Motor neuron (in vitro differentiated cells): ENCODE measurements at regions not wholly inside any gene's neighbourhood (a gene's known extent, or its start where the extent isn't known, plus 50 kb on each side); places are given as distances from the start of the nearest gene placed in this dataset.

Source experiments
- ATAC-seq, 8 experiments: fragments of 200-7000 bp; cut with Tn5 transposase; replicated peaks in 6 of 8; 2 replicates each; pipeline ENCODE4 v1.8.0; 2021; ENCODE audit warnings: mild to moderate bottlenecking in 8 of 8, moderate library complexity in 8 of 8
- H3K27ac ChIP-seq, 2 donors: fragments of 250-450 bp; sonication (Bioruptor Pico); 2 replicates each; pipeline ENCODE4 v1.9.0; 2021; ENCODE audit warnings: antibody characterized with exemption in 2 of 2, mild to moderate bottlenecking in 2 of 2, moderate library complexity in 1 of 2
- H3K4me1 ChIP-seq, 2 donors: fragments of 250-450 bp; sonication (Bioruptor Pico); replicated peaks in 1 of 2; 2 replicates each; pipeline ENCODE4 v1.6.1; 2021; ENCODE audit warnings: antibody characterized with exemption in 2 of 2, mild to moderate bottlenecking in 2 of 2, moderate library complexity in 1 of 2
- H3K4me3 ChIP-seq, 5 donors: fragments of 250-450 bp; sonication (Bioruptor Pico); 2 replicates each; pipeline ENCODE4 v1.9.0; 2021; ENCODE audit warnings: antibody characterized with exemption in 5 of 5, mild to moderate bottlenecking in 5 of 5, moderate library complexity in 4 of 5
- WGBS, 10 experiments: fragments of 450-650 bp; shearing (Covaris generic); methylation state at CpG; one replicate each; pipeline ENCODE4 v1.0.0; 2022; 5-methylcytosine and 5-hydroxymethylcytosine counted together
- in situ Hi-C, 9 experiments: fragments of 400-800 bp; cut with MboI; loops; one replicate each; pipeline ENCODE4 v1.15.0; 2021; ENCODE audit warnings: low sequenced_read_pairs in 9 of 9, low pct_unique_long_range_greater_than_20kb in 2 of 9; ENCODE audit not compliant: unreplicated experiment in 9 of 9

- no peak for ATAC-seq
- Histone ChIP-seq H3K27ac (no peak overlapping the region), H3K4me3 (no peak overlapping the region), H3K4me1 (no peaks in the 10 kb centered on the region)
- in situ Hi-C loops, result no loop called here
- 53 to 96% (median 67%) methylated on average over 1 to 17 of the region's 25 CpGs; no CpG with 5 or more reads in 2 of the 10 experiments for WGBS, 10 experiments
Observed at GRCh38 chr18:22001912-22002487, 167.4 kb upstream of the GATA6 start.

- no peak overlapping the region for H3K4me3 ChIP-seq
- in situ Hi-C loops, result no loop called here
- ATAC-seq, result no peak
- no peak overlapping the region for H3K27ac ChIP-seq
- H3K4me1 ChIP-seq, result no peaks in the 10 kb centered on the region
- WGBS, 10 experiments, result 16 to 100% (median 83%) methylated on average over 1 to 4 of the region's 4 CpGs; no CpG with 5 or more reads in 3 of the 10 experiments
Observed at GRCh38 chr18:22005191-22005841, 164.1 kb upstream of the GATA6 start.

GRCh38 chr18:22006458-22006857 is 162.9 kb upstream of the GATA6 start:
- WGBS, 10 experiments, result 37 to 95% (median 64%) methylated on average over 1 to 2 of the region's 2 CpGs; no CpG with 5 or more reads in 1 of the 10 experiments
- H3K4me3 ChIP-seq, result no peak overlapping the region
- no peaks in the 10 kb centered on the region for H3K4me1 ChIP-seq
- no peak overlapping the region for H3K27ac ChIP-seq
- no peak for ATAC-seq
- in situ Hi-C loops, result no loop called here

GRCh38 chr18:22009242-22009641 is 160.1 kb upstream of the GATA6 start:
- Histone ChIP-seq H3K4me3 (no peak overlapping the region), H3K27ac (no peak overlapping the region), H3K4me1 (no peaks in the 10 kb centered on the region)
- in situ Hi-C loops, result no loop called here
- ATAC-seq, result no peak

GRCh38 chr18:22013993-22014392 is 155.4 kb upstream of the GATA6 start:
- peak in 3 of 8 experiments; percentile 30 to 94 (median 58) for ATAC-seq
- Histone ChIP-seq H3K27ac (no peak overlapping the region), H3K4me3 (no peak overlapping the region), H3K4me1 (no peaks in the 10 kb centered on the region)
- in situ Hi-C loops, result no loop called here
- 13 to 100% (median 100%) methylated on average over 1 of the region's 1 CpG; no CpG with 5 or more reads in 1 of the 10 experiments for WGBS, 10 experiments

GRCh38 chr18:22015156-22015555 is 154.2 kb upstream of the GATA6 start:
- Histone ChIP-seq H3K4me1 (peaks cover 0 to 3% of the 10 kb centered on the region in 2 donors), H3K4me3 (no peak overlapping the region), H3K27ac (no peak overlapping the region)
- ATAC-seq, result no peak
- in situ Hi-C loops, result no loop called here
- WGBS, 10 experiments, result 14 to 100% (median 66%) methylated on average over 1 to 2 of the region's 2 CpGs

- 0 to 100% (median 75%) methylated on average over 1 to 3 of the region's 3 CpGs; no CpG with 5 or more reads in 6 of the 10 experiments for WGBS, 10 experiments
- H3K27ac ChIP-seq, result no peak overlapping the region
- H3K4me3 ChIP-seq, result no peak overlapping the region
- no peak for ATAC-seq
- in situ Hi-C loops, result no loop called here
- peaks cover 4 to 14% of the 10 kb centered on the region in 2 donors for H3K4me1 ChIP-seq
Observed at GRCh38 chr18:22018366-22018765, 151.0 kb upstream of the GATA6 start.

- no peak overlapping the region for H3K4me3 ChIP-seq
- in situ Hi-C loops, result no loop called here
- no peak overlapping the region for H3K27ac ChIP-seq
- no peak for ATAC-seq
- WGBS, 10 experiments, result 60 to 93% (median 91%) methylated on average over 1 to 5 of the region's 5 CpGs; no CpG with 5 or more reads in 5 of the 10 experiments
- H3K4me1 ChIP-seq, result peaks cover 4 to 14% of the 10 kb centered on the region in 2 donors
Observed at GRCh38 chr18:22019193-22019592, 150.2 kb upstream of the GATA6 start.

GRCh38 chr18:22020127-22020866 is 149.1 kb upstream of the GATA6 start:
- peaks cover 4 to 14% of the 10 kb centered on the region in 2 donors for H3K4me1 ChIP-seq
- peak overlapping the region in 1 of 2 donors; percentile 29 for H3K27ac ChIP-seq
- WGBS, 10 experiments, result 7 to 65% (median 29%) methylated on average over 2 to 8 of the region's 12 CpGs
- in situ Hi-C loops, result no loop called here
- H3K4me3 ChIP-seq, result no peak overlapping the region
- peak in 5 of 8 experiments; percentile 18 to 74 (median 63) for ATAC-seq

GRCh38 chr18:22020867-22021370 is 148.5 kb upstream of the GATA6 start:
- Histone ChIP-seq H3K27ac (peak overlapping the region in 1 of 2 donors; percentile 29), H3K4me3 (no peak overlapping the region), H3K4me1 (peaks cover 4 to 14% of the 10 kb centered on the region in 2 donors)
- ATAC-seq, result no peak
- WGBS, 10 experiments, result 40 to 88% (median 70%) methylated on average over 1 to 7 of the region's 7 CpGs; no CpG with 5 or more reads in 3 of the 10 experiments
- in situ Hi-C loops, result no loop called here

- Histone ChIP-seq H3K4me3 (no peak overlapping the region), H3K27ac (no peak overlapping the region), H3K4me1 (peaks cover 4 to 14% of the 10 kb centered on the region in 2 donors)
- WGBS, 10 experiments, result 50 to 100% (median 100%) methylated on average over 1 to 6 of the region's 7 CpGs; no CpG with 5 or more reads in 4 of the 10 experiments
- in situ Hi-C loops, result no loop called here
- no peak for ATAC-seq
Observed at GRCh38 chr18:22021701-22022100, 147.7 kb upstream of the GATA6 start.

- 0 to 100% (median 100%) methylated on average over 1 to 3 of the region's 3 CpGs; no CpG with 5 or more reads in 1 of the 10 experiments for WGBS, 10 experiments
- in situ Hi-C loops, result no loop called here
- ATAC-seq, result no peak
- Histone ChIP-seq H3K27ac (no peak overlapping the region), H3K4me1 (peaks cover 4 to 13% of the 10 kb centered on the region in 2 donors), H3K4me3 (no peak overlapping the region)
Observed at GRCh38 chr18:22024924-22025323, 144.5 kb upstream of the GATA6 start.

GRCh38 chr18:22026362-22026761 is 143.0 kb upstream of the GATA6 start:
- no peak for ATAC-seq
- no peak overlapping the region for H3K27ac ChIP-seq
- in situ Hi-C loops, result no loop called here
- no peaks in the 10 kb centered on the region for H3K4me1 ChIP-seq
- 35 to 100% (median 76%) methylated on average over 1 to 7 of the region's 9 CpGs; no CpG with 5 or more reads in 3 of the 10 experiments for WGBS, 10 experiments
- H3K4me3 ChIP-seq, result no peak overlapping the region
